HEK293 (cell line): ENCODE measurements at regions not wholly inside any gene's neighbourhood (a gene's known extent, or its start where the extent isn't known, plus 50 kb on each side); places are given as distances from the start of the nearest gene placed in this dataset.

Source experiments
- ZNF423 ChIP-seq: fragments of 450-650 bp; formaldehyde crosslinking; IDR thresholded peaks from 2 replicates; pipeline ENCODE4 v1.5.1; 2016; ENCODE audit warnings: missing biosample characterization, missing genetic modification characterization
- TF ChIP-seq, protein P1 (sequence below): fragments of 450-650 bp; formaldehyde crosslinking; IDR thresholded peaks from 2 replicates; pipeline ENCODE4 v1.5.1; 2016; ENCODE audit warnings: missing biosample characterization, missing genetic modification characterization

DNA sequence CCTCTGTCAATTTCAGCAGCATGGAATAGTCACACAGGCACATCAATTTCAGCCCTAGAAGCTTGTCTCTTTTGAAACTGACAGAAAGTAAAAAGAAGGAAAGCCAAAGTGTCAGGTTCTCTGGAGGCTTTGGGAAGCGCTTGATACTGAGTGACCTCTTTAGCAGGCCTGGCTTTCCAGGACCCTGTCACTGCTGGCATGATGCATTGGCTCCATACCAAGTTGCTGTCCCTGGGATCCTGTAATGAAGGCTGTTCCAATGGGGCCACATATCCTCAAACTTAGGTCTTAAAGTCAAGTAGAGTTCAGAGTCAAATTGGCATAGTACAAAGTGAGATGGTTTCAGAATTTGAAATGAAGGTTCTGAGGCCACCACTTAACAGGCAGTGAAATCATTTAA, 640.9 kb downstream of the SQOR start:
- TF ChIP-seq, protein P1, sequence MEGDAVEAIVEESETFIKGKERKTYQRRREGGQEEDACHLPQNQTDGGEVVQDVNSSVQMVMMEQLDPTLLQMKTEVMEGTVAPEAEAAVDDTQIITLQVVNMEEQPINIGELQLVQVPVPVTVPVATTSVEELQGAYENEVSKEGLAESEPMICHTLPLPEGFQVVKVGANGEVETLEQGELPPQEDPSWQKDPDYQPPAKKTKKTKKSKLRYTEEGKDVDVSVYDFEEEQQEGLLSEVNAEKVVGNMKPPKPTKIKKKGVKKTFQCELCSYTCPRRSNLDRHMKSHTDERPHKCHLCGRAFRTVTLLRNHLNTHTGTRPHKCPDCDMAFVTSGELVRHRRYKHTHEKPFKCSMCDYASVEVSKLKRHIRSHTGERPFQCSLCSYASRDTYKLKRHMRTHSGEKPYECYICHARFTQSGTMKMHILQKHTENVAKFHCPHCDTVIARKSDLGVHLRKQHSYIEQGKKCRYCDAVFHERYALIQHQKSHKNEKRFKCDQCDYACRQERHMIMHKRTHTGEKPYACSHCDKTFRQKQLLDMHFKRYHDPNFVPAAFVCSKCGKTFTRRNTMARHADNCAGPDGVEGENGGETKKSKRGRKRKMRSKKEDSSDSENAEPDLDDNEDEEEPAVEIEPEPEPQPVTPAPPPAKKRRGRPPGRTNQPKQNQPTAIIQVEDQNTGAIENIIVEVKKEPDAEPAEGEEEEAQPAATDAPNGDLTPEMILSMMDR (tag by site-specific recombination): no peak
- no peak for TF ChIP-seq ZNF423 (tag by site-specific recombination)
